SKM-1 treated with dmso at 0.1 percent for 144 hours (cell line): ENCODE measurements at regions not wholly inside any gene's neighbourhood (a gene's known extent, or its start where the extent isn't known, plus 50 kb on each side); places are given as distances from the start of the nearest gene placed in this dataset.

Experiments
- DNase-seq: peaks from one replicate; lab custom pipeline; 2025; ENCODE audit not compliant: unreplicated experiment; lab: John Stamatoyannopoulos, UW

- DNase-seq = no peak
Observed at GRCh38 chr2:65856928-65857327, 424.5 kb upstream of the SPRED2 start.

GRCh38 chr2:65856423-65856822 is 424.0 kb upstream of the SPRED2 start:
- no peak for DNase-seq

GRCh38 chr2:65850695-65851094 is 418.3 kb upstream of the SPRED2 start:
- DNase-seq = no peak

GRCh38 chr2:65846989-65847678 is 414.7 kb upstream of the SPRED2 start:
- no peak for DNase-seq

GRCh38 chr2:65845442-65846182 is 413.2 kb upstream of the SPRED2 start:
- no peak for DNase-seq

DNA sequence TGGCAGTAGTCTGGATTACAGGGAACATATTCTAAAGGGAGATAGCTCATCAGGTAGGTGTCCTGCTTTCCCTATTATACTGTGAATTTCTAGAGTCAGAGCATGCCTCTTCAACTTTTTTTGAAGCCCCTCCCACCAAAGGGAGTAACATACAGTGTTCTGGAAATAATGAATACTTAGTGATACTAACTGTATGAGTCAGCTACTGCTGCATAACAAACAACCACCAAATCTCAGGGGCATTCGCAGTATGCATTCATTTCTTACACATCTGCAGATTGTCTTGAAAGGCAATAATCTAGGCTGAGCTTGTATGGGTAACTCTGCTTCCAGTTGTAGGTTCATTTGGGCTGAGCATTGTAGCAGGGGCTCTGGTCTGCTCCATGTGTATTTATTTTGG is 409.7 kb upstream of the SPRED2 start:
- no peak for DNase-seq

DNA sequence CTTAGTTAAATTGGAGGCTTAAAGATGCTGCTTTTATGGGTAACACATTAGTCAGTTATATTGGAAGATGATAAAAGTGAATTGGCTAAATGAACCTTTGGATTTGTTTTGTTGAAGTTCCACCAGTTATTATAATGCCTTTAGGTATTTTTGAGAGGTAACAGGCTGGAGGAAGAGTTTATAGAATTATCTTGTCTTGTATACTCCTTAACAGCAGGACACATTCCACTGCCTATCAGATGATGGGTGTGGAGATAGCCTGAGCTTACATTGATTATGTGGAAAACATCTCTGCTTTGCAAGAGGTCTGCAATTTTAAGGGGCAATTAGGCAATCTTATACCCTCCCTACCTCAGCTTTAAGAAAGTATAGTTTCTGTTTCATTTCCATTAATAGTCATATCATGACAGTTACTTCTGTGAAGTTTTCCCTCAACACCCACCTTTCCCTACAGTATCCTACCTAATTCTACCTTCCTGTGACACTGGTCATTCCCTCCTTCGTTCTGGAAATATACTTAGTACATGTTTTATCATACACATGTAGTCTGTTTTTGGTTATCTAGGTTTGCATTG is 403.7 kb upstream of the SPRED2 start:
- no peak for DNase-seq

- no peak for DNase-seq
Observed at GRCh38 chr2:65834771-65835475, 402.5 kb upstream of the SPRED2 start.

GRCh38 chr2:65834062-65834461 is 401.7 kb upstream of the SPRED2 start:
- no peak for DNase-seq

GRCh38 chr2:65831509-65831908 is 399.1 kb upstream of the SPRED2 start:
- no peak for DNase-seq

DNA sequence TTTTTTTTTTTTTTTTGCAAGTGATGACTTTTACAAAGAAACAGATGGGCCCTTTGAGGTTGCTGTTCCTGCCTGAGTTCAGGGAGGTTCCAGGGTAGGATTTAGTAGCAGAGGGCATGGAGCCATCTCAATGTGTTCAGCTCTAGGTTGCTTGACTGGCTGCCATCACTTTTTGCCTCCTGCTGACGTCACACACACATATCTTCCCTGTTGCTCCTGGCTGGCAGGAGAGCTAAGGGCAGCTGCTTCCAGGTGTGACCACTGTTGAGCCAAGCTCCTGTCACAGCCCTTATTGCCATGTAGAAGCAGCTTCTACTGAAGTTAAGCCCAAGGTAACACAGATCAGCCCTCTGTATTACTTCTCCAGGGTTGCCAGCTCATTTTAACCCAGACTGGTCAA is 394.2 kb upstream of the SPRED2 start:
- DNase-seq = no peak

DNA sequence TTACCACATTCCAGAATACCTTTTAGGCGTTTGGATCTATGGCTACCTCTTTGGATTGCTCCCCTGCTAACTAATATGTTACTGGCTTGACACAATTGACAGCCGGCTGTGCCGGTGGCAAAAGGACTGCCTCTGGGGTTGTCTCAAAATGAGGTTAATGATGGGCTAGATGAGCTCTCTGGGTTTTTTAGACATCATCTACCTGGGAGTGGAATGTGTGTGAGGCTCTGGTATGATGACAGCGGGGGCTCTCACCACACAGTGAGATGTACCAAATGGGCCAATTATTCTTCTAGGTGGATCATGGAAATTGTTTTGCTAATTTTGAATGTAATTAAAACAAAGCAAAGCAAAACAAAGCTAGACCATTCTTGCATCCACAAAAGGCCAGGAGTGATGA is 391.1 kb upstream of the SPRED2 start:
- DNase-seq = no peak

DNA sequence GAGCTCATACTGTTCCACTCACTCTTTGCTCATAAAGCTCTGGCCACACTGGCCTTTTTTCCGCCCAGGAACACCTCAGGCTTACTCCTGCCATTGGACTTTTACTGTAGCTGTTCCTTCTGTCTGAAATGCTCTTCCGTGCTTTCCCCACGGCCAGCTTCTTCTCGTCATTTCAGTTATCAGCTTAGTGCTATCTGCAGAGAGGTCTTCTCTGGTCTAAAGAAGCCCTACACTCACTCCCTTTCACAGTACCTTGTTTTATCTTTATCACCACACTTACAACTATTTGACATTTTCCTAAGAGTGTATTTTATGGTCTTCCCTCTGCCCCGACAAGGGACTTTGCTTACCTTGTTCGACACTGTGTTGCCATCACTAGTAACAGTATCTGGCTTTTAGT is 388.1 kb upstream of the SPRED2 start:
- no peak for DNase-seq

- no peak for DNase-seq
Observed at GRCh38 chr2:65819963-65820362, 387.6 kb upstream of the SPRED2 start.

DNA sequence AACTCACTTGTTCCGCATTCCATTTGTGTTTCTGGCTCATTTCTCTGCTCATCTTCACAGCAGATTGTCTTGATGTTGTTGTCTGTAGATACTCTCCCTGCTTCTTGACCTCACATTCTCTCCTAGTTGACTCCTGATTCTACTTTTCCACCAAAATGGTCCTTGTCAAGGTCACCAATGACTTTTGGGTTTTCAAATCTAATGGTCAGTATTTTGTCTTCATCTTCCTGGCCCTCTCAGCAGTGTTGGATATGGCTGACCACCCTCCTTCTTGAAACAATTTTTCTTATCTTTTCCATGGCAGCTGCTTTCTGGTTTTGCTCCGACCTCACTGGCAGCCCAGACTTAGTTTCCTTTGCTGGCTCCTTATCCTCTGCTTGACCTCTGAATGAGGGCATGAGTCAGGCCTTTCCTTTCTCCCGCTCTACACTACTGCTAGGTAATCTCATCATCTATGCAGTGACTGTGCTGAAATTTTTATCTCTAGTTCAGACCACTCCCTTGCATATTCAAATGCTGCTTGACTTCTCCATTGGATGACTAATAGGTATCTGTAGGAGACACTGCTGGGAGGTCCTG is 386.6 kb upstream of the SPRED2 start:
- DNase-seq = no peak

- no peak for DNase-seq
Observed at GRCh38 chr2:65813631-65814173, 381.3 kb upstream of the SPRED2 start.

- DNase-seq = no peak
Observed at GRCh38 chr2:65812887-65813286, 380.5 kb upstream of the SPRED2 start.

GRCh38 chr2:65807942-65808341 is 375.5 kb upstream of the SPRED2 start:
- DNase-seq = no peak

DNA sequence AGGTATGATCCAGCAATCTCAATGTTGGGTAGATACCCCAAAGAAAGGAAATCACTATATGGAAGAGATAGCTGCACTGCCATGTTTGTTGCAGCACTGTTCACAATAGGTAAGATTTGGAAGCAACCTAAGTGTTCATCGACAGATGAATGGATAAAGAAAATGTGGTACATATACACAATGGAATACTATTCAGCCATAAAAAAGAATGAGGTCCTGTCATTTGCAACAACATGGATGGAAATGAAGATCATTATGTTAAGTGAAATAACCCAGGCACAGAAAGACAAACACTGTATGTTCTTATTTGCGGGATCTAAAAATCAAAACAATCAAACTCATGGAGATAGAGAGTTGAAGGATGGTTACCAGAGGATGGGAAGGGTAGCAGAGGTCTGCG is 372.4 kb upstream of the SPRED2 start:
- no peak for DNase-seq

DNA sequence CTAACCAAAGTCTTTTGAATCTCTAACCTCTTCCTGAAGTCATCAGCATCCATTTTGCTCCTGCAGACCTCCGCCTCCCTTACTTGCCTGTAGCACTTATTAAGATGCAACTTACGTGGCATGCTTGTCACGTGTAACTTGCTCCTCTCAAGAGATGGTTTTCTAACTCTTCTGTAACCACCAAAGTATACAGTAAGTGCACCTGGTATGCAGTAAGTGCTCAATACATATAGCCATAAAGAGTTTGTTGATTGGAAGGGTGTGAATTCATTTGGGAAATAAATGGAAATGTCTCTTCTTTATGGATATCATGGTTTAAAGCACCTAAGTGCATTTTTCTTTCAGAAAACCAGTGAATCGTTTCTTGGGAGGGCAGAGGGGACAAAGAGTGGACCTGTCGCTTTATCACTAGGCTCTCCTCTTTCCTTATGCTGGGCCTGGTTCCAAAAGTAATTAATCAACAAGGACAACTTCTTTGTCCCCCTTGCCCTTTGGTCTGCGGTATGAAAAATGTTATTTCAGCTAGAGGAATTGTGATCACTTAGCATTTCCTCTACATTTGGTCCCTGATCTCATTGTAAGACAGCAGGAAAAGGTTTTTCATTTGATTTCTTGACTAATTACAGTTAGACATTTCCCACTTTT is 370.0 kb upstream of the SPRED2 start:
- no peak for DNase-seq

- DNase-seq = no peak
Observed at GRCh38 chr2:65800998-65801397, 368.6 kb upstream of the SPRED2 start.
